HEK293T (cell line): ENCODE measurements at regions not wholly inside any gene's neighbourhood (a gene's known extent, or its start where the extent isn't known, plus 50 kb on each side); places are given as distances from the start of the nearest gene placed in this dataset.

Source experiments
- ARNT ChIP-seq: fragments of 450-650 bp; IDR thresholded peaks from 2 replicates; pipeline ENCODE4 v1.6.1; 2017; ENCODE audit warnings: mild to moderate bottlenecking
- BHLHE40 ChIP-seq: fragments of 450-650 bp; IDR thresholded peaks from 2 replicates; pipeline ENCODE4 v1.6.1; 2016; ENCODE audit warnings: mild to moderate bottlenecking, moderate library complexity, borderline replicate concordance
- ELF4 ChIP-seq: fragments of 450-650 bp; IDR thresholded peaks from 2 replicates; pipeline ENCODE4 v1.6.1; 2017; ENCODE audit warnings: antibody characterized with exemption
- FOXA1 ChIP-seq: fragments of 450-650 bp; IDR thresholded peaks from 2 replicates; pipeline ENCODE4 v1.6.1; 2016; ENCODE audit warnings: mild to moderate bottlenecking
- FOXK2 ChIP-seq: fragments of 450-650 bp; IDR thresholded peaks from 2 replicates; pipeline ENCODE4 v1.6.1; 2016; ENCODE audit warnings: mild to moderate bottlenecking
- FOXM1 ChIP-seq: fragments of 450-650 bp; IDR thresholded peaks from 2 replicates; pipeline ENCODE4 v1.6.1; 2017; ENCODE audit warnings: mild to moderate bottlenecking, borderline replicate concordance
- NFRKB ChIP-seq: fragments of 450-650 bp; IDR thresholded peaks from 2 replicates; pipeline ENCODE4 v1.6.1; 2016; ENCODE audit warnings: mild to moderate bottlenecking, moderate library complexity
- PKNOX1 ChIP-seq: fragments of 450-650 bp; IDR thresholded peaks from 2 replicates; pipeline ENCODE4 v1.6.1; 2016
- SP1 ChIP-seq: fragments of 450-650 bp; IDR thresholded peaks from 2 replicates; pipeline ENCODE4 v1.6.1; 2017
- TARDBP ChIP-seq: fragments of 450-650 bp; IDR thresholded peaks from 2 replicates; pipeline ENCODE4 v1.6.1; 2016

- TF ChIP-seq FOXA1 (no peak), SP1 (no peak), ARNT (no peak), BHLHE40 (no peak), PKNOX1 (no peak), ELF4 (no peak), NFRKB (no peak), TARDBP (no peak), FOXK2 (no peak), FOXM1 (no peak)
These were observed 81.1 kb upstream of the ESRRB start for GRCh38 chr14:76294876-76295275.
